Osteocyte (in vitro differentiated cells): ENCODE measurements at regions not wholly inside any gene's neighbourhood (a gene's known extent, or its start where the extent isn't known, plus 50 kb on each side); places are given as distances from the start of the nearest gene placed in this dataset.

Source experiments
- DNase-seq: peaks from one replicate; pipeline ENCODE4 v3.0.0; 2021; ENCODE audit warnings: mixed read lengths; ENCODE audit not compliant: unreplicated experiment; ENCODE audit errors: extremely low spot score
- H3K27ac Mint-ChIP-seq: one replicate; pipeline ENCODE4 v1.8.0; 2021; ENCODE audit warnings: mild to moderate bottlenecking, mixed read lengths; ENCODE audit not compliant: unreplicated experiment
- H3K27me3 Mint-ChIP-seq: one replicate; pipeline ENCODE4 v1.8.0; 2021; ENCODE audit warnings: mixed read lengths; ENCODE audit not compliant: unreplicated experiment
- H3K36me3 Mint-ChIP-seq: one replicate; pipeline ENCODE4 v1.8.0; 2021; ENCODE audit warnings: mixed read lengths; ENCODE audit not compliant: unreplicated experiment
- H3K4me1 Mint-ChIP-seq: one replicate; pipeline ENCODE4 v1.8.0; 2021; ENCODE audit warnings: mixed read lengths; ENCODE audit not compliant: unreplicated experiment
- H3K4me3 Mint-ChIP-seq: one replicate; pipeline ENCODE4 v1.8.0; 2021; ENCODE audit warnings: mild to moderate bottlenecking, moderate library complexity, mixed read lengths; ENCODE audit not compliant: unreplicated experiment
- H3K9me3 Mint-ChIP-seq: one replicate; pipeline ENCODE4 v1.8.0; 2021; ENCODE audit warnings: mixed read lengths; ENCODE audit not compliant: unreplicated experiment
- TF ChIP-seq, protein P1 (sequence below): fragments of 200-600 bp; sonication (generic); IDR thresholded peaks from 2 replicates; pipeline ENCODE4 v1.5.0; 2021; ENCODE audit warnings: antibody characterized with exemption, mild to moderate bottlenecking, moderate library complexity

DNA sequence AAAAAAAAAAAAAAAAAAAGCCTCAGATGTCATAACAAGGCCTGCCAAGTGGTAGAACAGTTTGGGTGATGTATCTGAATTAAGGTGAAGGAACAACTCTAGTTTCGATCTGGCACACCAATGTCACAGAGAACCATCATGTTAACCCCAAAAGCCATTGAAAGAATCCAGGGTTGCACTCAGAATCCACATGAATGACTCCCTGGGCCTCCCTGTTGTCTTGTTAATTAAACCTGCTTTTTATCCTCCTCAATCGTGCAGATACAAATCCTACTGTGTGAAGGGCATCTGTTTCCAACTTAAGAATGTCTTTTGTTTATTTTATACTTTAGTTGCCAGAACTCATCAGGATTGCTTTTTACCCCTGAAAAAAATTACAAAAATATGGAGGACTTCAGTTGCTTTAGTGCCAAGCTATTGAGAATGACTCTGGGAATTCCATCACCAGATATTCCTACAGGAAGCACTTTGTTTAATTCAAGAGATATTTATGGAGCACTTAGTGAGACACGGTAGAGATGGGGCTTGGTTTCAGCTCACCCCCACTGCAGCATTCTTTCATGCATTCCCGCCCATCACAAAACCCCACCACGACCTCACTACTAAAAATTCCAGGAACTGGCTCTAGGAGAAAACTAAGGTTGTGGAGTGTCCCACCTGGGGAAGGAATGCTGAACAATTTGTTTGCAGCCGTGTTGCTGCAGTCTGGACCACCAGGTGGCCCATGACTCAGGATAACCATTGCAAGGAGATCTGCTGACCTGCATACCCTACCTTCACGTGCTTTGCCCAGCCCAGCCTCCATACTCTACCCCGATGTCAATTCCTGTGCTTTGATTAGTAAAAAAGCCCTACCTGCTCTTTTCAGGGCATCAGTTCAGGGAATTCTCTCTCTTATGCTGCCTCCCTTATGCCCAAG is 63.8 kb upstream of the GPRC5B start:
- DNase-seq = no peak
- no peaks in the 10 kb centered on the region for H3K27me3 Mint-ChIP-seq
- no peak overlapping the region for H3K27ac Mint-ChIP-seq
- no peaks in the 10 kb centered on the region for H3K4me1 Mint-ChIP-seq
- H3K36me3 Mint-ChIP-seq = no peaks in the 10 kb centered on the region
- no peak overlapping the region for H3K4me3 Mint-ChIP-seq
- no peaks in the 10 kb centered on the region for H3K9me3 Mint-ChIP-seq
- TF ChIP-seq, protein P1, sequence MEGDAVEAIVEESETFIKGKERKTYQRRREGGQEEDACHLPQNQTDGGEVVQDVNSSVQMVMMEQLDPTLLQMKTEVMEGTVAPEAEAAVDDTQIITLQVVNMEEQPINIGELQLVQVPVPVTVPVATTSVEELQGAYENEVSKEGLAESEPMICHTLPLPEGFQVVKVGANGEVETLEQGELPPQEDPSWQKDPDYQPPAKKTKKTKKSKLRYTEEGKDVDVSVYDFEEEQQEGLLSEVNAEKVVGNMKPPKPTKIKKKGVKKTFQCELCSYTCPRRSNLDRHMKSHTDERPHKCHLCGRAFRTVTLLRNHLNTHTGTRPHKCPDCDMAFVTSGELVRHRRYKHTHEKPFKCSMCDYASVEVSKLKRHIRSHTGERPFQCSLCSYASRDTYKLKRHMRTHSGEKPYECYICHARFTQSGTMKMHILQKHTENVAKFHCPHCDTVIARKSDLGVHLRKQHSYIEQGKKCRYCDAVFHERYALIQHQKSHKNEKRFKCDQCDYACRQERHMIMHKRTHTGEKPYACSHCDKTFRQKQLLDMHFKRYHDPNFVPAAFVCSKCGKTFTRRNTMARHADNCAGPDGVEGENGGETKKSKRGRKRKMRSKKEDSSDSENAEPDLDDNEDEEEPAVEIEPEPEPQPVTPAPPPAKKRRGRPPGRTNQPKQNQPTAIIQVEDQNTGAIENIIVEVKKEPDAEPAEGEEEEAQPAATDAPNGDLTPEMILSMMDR = no peak

DNA sequence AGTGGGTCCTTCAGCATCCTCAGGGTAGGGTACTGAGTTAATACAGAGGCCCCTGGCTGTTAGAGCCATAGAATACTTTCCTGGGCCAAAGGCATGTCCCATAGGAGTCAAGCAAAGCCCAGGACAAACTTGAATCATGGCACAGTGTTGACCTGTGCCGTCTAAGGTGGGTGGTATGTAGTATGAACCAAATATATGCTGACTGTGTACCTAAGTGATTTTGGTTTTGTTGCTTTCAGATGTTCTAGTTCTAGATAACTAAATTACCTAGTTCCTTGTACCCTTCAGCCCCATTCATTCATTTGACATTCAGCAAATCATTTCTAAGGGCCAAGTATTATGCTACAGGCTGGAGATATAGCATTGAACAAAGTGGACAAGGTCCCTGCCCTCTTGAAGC is 61.3 kb upstream of the GPRC5B start:
- Mint-ChIP-seq H3K27ac (no peak overlapping the region), H3K9me3 (no peaks in the 10 kb centered on the region), H3K4me3 (no peak overlapping the region), H3K36me3 (no peaks in the 10 kb centered on the region), H3K27me3 (no peaks in the 10 kb centered on the region), H3K4me1 (no peaks in the 10 kb centered on the region)
- TF ChIP-seq, protein P1 = no peak
- no peak for DNase-seq

DNA sequence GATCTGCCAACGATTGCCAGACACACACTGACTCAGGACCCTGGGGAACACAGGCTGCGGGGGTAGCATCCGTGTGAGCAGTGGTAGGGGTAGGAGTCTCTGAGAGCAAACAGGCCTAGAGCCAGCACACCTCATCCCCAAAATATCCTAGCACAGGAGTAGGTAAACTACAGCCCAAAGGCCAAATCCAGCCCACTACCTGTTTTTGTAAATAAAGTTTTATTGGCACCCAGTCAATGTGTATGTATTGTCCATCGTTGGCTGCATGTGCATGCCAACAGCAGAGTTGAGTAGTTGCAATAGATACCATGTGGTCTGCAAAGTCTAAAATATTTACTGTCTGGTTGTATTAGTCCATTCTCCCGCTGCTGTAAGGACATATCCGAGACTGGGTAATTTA is 55.5 kb upstream of the GPRC5B start:
- Mint-ChIP-seq H3K36me3 (no peaks in the 10 kb centered on the region), H3K4me3 (no peak overlapping the region), H3K27me3 (no peaks in the 10 kb centered on the region), H3K9me3 (no peaks in the 10 kb centered on the region), H3K4me1 (no peaks in the 10 kb centered on the region), H3K27ac (no peak overlapping the region)
- DNase-seq = no peak
- TF ChIP-seq, protein P1 = no peak

DNA sequence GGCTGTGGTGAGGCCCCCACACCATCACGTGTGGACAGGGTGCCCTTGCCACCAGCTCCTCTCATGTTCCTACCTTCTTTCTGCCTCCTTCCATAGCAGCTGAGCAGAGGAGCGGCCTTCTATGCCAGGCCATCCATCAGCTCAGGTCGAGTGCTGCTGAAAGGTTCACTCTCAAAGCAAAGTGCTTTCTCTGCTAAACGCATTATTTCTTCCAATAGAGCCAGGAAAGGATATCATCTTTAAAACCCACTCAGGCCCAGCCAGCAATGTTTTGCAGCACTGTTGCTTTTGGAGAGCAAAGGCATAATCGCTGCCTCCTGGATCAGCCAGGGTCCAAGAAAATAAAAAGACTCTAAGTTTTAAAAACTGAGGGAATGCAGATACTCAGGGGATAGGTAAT is 54.9 kb upstream of the GPRC5B start:
- no peaks in the 10 kb centered on the region for H3K36me3 Mint-ChIP-seq
- H3K4me3 Mint-ChIP-seq = no peak overlapping the region
- H3K9me3 Mint-ChIP-seq = no peaks in the 10 kb centered on the region
- TF ChIP-seq, protein P1 = no peak
- no peak for DNase-seq
- H3K27me3 Mint-ChIP-seq = no peaks in the 10 kb centered on the region
- no peaks in the 10 kb centered on the region for H3K4me1 Mint-ChIP-seq
- H3K27ac Mint-ChIP-seq = no peak overlapping the region

- DNase-seq = no peak
- TF ChIP-seq, protein P1 = no peak
- H3K27me3 Mint-ChIP-seq = no peaks in the 10 kb centered on the region
- H3K4me1 Mint-ChIP-seq = no peaks in the 10 kb centered on the region
- no peak overlapping the region for H3K4me3 Mint-ChIP-seq
- H3K9me3 Mint-ChIP-seq = no peaks in the 10 kb centered on the region
- no peak overlapping the region for H3K27ac Mint-ChIP-seq
- H3K36me3 Mint-ChIP-seq = no peaks in the 10 kb centered on the region
Measured at GRCh38 chr16:19938536-19938935, 53.9 kb upstream of the GPRC5B start.
